Duodenal mucosa (tissue), 2 donors: ENCODE measurements at regions not wholly inside any gene's neighbourhood (a gene's known extent, or its start where the extent isn't known, plus 50 kb on each side); places are given as distances from the start of the nearest gene placed in this dataset.

ENCODE experiments used
- H3K27ac ChIP-seq: one replicate; pipeline ENCODE4 v1.7.0; 2013; ENCODE audit warnings: low read depth, low read length
- H3K27me3 ChIP-seq, 2 donors: one replicate each; pipeline ENCODE4 v1.7.0; 2013; ENCODE audit warnings: low read length in 2 of 2, control low read depth in 1 of 2; ENCODE audit not compliant: insufficient read depth in 2 of 2, control insufficient read depth in 1 of 2
- H3K36me3 ChIP-seq, 2 donors: one replicate each; pipeline ENCODE4 v1.7.0; 2013; ENCODE audit warnings: low read length in 2 of 2, control low read depth in 1 of 2; ENCODE audit not compliant: insufficient read depth in 2 of 2, control insufficient read depth in 1 of 2
- H3K4me1 ChIP-seq, 2 donors: one replicate each; pipeline ENCODE4 v1.7.0; 2013; ENCODE audit warnings: low read length in 2 of 2, control low read depth in 1 of 2; ENCODE audit not compliant: insufficient read depth in 2 of 2, control insufficient read depth in 1 of 2
- H3K4me3 ChIP-seq, 2 donors: one replicate each; pipeline ENCODE4 v1.7.0; 2013; ENCODE audit warnings: low read length in 2 of 2, low read depth in 1 of 2
- H3K9ac ChIP-seq, 2 donors: one replicate each; pipeline ENCODE4 v1.7.0; 2013; ENCODE audit warnings: low read length in 2 of 2, low read depth in 1 of 2
- H3K9me3 ChIP-seq, 2 donors: one replicate each; pipeline ENCODE4 v1.7.0; 2013; ENCODE audit warnings: low read length in 2 of 2, control low read depth in 1 of 2; ENCODE audit not compliant: control insufficient read depth in 1 of 2

- H3K9ac ChIP-seq = no peak overlapping the region
- no peaks in the 10 kb centered on the region for H3K27me3 ChIP-seq
- H3K36me3 ChIP-seq = no peaks in the 10 kb centered on the region
- no peak overlapping the region for H3K27ac ChIP-seq
- H3K9me3 ChIP-seq = no peaks in the 10 kb centered on the region
- no peak overlapping the region for H3K4me3 ChIP-seq
- no peaks in the 10 kb centered on the region for H3K4me1 ChIP-seq
Measured at GRCh38 chr5:74107899-74108298, 481.9 kb downstream of the ARHGEF28 start.

DNA sequence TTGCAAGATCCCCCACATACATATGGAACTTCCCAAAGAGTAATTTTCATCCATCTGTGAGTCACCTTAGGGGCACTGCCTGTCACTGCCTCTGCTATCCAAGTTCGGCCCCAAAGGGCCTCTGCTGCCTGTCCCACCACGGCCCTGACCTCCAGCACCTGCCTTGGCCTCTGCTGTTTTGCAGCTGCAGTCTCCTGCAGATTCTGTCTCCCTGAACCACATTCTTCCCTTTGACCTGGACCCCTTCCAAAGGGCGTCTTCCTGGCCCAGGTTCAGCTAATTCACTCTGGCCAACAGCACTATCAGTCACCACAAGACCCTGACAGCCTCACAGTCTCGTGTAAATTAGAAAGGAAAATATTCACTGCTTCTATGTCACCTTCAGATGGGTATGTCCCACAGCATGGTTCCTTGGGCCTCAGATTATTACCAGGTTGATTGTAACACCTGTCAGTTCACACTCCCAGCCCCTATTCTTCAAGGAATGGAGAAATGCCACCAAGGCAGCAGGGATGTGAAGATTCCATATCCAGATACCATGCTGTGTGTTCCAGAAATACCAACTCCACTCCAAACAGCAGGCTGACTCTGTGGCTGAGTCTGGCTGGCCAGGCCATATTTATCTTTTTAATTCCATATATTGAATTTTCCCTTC is 479.3 kb downstream of the ARHGEF28 start:
- Histone ChIP-seq H3K9ac (no peak overlapping the region), H3K27ac (no peak overlapping the region), H3K9me3 (no peaks in the 10 kb centered on the region), H3K4me1 (no peaks in the 10 kb centered on the region), H3K27me3 (no peaks in the 10 kb centered on the region), H3K36me3 (no peaks in the 10 kb centered on the region), H3K4me3 (no peak overlapping the region)

DNA sequence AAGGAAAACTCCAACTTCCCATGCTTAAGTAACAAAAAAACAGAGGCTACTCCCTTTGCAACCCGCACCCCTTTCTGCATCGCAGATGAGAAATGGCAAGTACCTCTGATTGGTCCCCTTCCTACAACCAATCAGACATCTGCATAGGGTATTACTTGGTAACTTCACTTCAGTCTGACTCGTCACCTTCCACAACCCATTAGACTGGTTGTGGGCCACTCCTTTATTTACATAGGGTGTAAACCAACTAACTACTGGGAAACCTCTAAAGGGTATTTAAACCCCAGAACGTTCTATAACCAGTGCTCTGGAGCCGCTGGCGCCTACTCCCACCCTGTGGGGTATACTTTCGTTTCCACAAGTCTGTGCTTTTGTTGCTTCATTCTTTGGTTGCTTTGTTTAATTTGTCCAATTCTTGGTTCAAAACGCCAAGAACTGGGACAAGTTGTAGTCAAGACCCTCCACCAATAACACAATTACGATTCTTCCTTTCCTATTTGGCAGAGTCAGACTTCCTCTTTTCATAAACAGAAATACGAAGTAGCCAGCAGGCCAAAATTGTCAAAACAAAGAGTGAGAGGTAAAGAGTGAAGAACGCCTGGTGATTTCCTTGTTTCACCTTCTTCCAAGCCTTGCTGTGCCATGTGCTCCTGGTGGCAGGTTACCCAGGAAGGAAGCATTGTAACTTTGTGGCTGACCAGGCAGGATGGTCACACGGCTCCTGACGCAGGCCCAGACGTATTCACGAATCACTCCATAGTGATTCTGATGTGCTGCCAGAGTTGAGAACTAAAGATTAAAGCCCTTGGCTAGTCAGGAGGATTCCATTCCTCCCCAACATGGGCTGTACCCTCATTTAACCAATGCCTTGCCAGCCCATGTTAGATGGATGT is 477.4 kb downstream of the ARHGEF28 start:
- no peak overlapping the region for H3K4me3 ChIP-seq
- H3K27ac ChIP-seq = no peak overlapping the region
- H3K9me3 ChIP-seq = no peaks in the 10 kb centered on the region
- H3K27me3 ChIP-seq = no peaks in the 10 kb centered on the region
- no peaks in the 10 kb centered on the region for H3K4me1 ChIP-seq
- no peaks in the 10 kb centered on the region for H3K36me3 ChIP-seq
- H3K9ac ChIP-seq = no peak overlapping the region

DNA sequence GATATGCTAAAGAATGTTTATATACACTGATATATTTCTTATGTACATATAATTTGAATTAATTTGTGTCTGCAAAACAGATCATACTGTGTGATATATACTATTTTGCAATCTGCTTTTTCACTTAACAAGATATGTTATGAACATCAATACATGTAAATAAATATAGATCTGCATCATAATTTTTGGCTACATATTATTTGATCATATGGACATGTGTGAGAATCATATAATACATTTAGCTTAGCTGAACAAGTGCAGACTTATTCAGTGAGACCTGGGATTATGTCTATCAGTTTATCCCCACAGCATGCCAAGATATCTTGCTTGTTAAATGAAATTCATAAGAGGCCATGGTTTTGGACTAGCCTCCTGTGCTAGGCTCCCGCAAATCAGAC is 474.3 kb downstream of the ARHGEF28 start:
- H3K9me3 ChIP-seq = no peaks in the 10 kb centered on the region
- H3K27me3 ChIP-seq = no peaks in the 10 kb centered on the region
- H3K4me3 ChIP-seq = no peak overlapping the region
- no peaks in the 10 kb centered on the region for H3K36me3 ChIP-seq
- H3K27ac ChIP-seq = no peak overlapping the region
- H3K4me1 ChIP-seq = no peaks in the 10 kb centered on the region
- H3K9ac ChIP-seq = no peak overlapping the region

GRCh38 chr5:74099538-74100267 is 473.7 kb downstream of the ARHGEF28 start:
- Histone ChIP-seq H3K9me3 (no peaks in the 10 kb centered on the region), H3K27me3 (no peaks in the 10 kb centered on the region), H3K4me3 (no peak overlapping the region), H3K4me1 (no peaks in the 10 kb centered on the region), H3K9ac (no peak overlapping the region), H3K27ac (no peak overlapping the region), H3K36me3 (no peaks in the 10 kb centered on the region)

GRCh38 chr5:74098941-74099340 is 472.9 kb downstream of the ARHGEF28 start:
- Histone ChIP-seq H3K27me3 (no peaks in the 10 kb centered on the region), H3K9ac (no peak overlapping the region), H3K4me1 (no peaks in the 10 kb centered on the region), H3K4me3 (no peak overlapping the region), H3K36me3 (no peaks in the 10 kb centered on the region), H3K27ac (no peak overlapping the region), H3K9me3 (no peaks in the 10 kb centered on the region)

GRCh38 chr5:74098456-74098855 is 472.5 kb downstream of the ARHGEF28 start:
- H3K4me1 ChIP-seq = no peaks in the 10 kb centered on the region
- H3K9ac ChIP-seq = no peak overlapping the region
- H3K27ac ChIP-seq = no peak overlapping the region
- no peak overlapping the region for H3K4me3 ChIP-seq
- no peaks in the 10 kb centered on the region for H3K27me3 ChIP-seq
- H3K9me3 ChIP-seq = no peaks in the 10 kb centered on the region
- H3K36me3 ChIP-seq = no peaks in the 10 kb centered on the region

DNA sequence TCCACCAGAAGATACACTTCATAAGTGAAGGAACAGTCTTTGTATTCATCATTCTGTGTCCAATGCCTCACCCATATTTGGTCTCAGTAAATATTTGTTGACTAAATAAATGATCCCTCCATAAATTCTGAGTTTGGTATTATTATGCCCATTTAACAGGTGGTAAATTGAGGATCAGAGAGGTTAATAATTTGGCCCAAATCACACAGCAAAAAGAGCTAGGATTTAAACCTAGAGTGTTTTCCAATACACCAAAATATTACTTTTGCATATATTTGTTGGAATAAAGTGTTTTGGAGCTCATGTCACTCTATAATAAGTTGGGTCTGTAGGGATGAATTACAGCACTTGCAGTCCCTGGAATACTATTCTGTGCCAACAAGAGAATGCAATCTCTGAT is 470.3 kb downstream of the ARHGEF28 start:
- no peaks in the 10 kb centered on the region for H3K9me3 ChIP-seq
- no peak overlapping the region for H3K9ac ChIP-seq
- H3K4me1 ChIP-seq = no peaks in the 10 kb centered on the region
- H3K27me3 ChIP-seq = no peaks in the 10 kb centered on the region
- H3K27ac ChIP-seq = no peak overlapping the region
- H3K4me3 ChIP-seq = no peak overlapping the region
- H3K36me3 ChIP-seq = no peaks in the 10 kb centered on the region

GRCh38 chr5:74095871-74096270 is 469.9 kb downstream of the ARHGEF28 start:
- no peaks in the 10 kb centered on the region for H3K4me1 ChIP-seq
- no peak overlapping the region for H3K27ac ChIP-seq
- H3K4me3 ChIP-seq = no peak overlapping the region
- H3K27me3 ChIP-seq = no peaks in the 10 kb centered on the region
- no peak overlapping the region for H3K9ac ChIP-seq
- no peaks in the 10 kb centered on the region for H3K9me3 ChIP-seq
- no peaks in the 10 kb centered on the region for H3K36me3 ChIP-seq

- no peaks in the 10 kb centered on the region for H3K27me3 ChIP-seq
- no peak overlapping the region for H3K9ac ChIP-seq
Measured at GRCh38 chr5:74094782-74095108, 468.7 kb downstream of the ARHGEF28 start.

More at GRCh38 chr5:74094782-74095108, 468.7 kb downstream of the ARHGEF28 start:
- no peaks in the 10 kb centered on the region for H3K36me3 ChIP-seq
- no peak overlapping the region for H3K27ac ChIP-seq
- no peaks in the 10 kb centered on the region for H3K9me3 ChIP-seq
- H3K4me1 ChIP-seq = no peaks in the 10 kb centered on the region
- no peak overlapping the region for H3K4me3 ChIP-seq
